ENCODE measurements at regions not wholly inside any gene's neighbourhood (a gene's known extent, or its start where the extent isn't known, plus 50 kb on each side); places are given as distances from the start of the nearest gene placed in this dataset.

DNA sequence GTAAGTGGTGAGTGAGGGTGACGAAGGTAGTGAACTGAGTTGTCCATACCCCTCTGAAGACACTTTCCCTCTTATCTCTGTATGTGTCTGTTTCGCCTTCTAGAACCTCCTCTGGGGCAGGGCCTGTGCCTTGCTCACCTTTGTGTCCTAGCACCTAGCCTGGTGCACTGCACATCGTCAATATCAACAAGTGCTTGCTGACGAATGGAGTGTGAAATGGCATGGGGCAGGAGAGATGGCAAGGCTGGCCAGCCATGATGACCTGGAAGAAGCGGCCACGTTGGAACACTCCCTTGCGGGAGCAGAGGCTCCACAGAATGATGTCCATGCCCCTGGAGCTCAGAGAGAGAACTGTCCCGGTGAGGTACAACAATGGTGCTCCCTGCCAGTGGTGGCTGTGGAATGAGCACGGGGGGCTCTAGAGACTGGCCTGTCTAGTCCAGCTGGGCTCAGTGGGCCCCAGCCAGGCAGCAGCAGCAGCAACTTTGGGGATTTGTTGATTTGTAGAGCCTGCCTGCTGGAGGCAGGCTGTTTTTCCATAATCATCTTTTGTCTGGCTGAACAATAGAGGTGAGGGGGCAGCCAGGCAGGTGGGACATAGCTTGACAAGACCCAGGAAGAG, 112.2 kb upstream of the PJA1 start:
- DNase-seq (ENCODE audit: low read depth), result no peak

DNA sequence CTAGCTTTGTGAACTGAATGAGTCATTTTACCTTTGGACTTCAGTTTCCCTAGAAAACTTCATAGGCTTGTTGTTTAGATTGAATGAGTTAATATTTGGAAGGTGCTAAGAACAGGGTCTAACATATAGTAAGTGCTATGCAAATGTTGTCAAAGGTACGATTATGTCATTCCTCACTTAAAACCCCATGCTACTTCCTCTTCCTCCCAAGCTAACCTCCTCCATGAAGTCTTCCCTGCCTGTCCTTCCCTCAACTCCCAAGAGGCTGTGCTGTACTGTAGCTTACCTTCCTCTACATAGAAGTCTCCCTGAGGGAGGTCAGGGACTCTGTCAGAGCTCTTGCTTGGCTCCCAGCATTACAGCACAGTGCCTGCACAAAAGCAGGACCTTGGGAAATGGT, 103.4 kb upstream of the PJA1 start:
- no peak for DNase-seq (ENCODE audit: low read depth)

DNA sequence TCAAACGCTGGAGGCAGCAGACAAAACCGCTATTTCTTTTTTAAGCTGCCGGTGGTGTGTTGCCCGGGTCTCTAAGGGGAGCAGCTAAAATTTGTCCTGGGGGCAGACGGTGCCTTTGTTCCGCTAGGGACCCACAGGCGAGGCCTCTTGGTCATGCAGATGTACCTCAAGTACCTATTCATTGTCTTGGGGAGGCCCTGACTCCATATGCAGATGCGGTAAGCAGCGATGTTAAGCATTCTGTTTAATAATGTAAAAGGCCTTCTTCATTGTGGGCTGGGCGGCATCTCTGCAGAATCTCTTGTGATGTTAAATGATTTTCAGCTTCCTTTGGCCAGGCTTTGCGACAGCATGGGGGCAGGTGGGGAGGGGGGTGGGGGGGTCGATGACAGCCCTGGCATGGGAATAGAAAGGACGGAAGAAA, 98.9 kb upstream of the PJA1 start:
- no peak for DNase-seq (ENCODE audit: low read depth)

DNA sequence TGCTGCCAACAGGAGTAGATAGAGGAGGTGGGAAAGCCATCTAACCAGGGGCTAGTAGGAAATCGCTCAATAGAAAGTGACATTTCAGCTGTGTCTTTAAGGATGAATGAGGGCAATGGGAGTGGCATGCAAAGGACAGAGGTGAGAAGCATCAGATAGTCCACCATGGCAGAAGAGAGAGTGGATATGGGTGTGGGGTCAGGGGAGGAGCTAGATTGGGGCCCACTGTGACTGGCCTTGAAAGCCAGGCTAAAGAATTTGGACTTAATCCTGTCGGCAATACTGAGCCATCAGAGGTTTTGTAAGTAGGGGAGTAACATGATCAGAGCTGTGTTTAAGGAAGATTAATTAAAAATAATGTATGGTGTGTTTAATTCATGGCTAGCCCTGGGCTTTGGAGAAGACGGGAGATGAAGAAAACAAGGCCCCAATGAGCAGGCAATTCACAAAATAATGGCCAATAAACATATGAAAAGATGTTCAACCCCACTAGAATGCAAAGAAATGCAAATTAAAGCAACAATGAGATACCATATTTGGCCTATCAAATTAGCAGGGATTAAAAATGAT, 98.1 kb upstream of the PJA1 start:
- no peak for DNase-seq (ENCODE audit: low read depth)

DNA sequence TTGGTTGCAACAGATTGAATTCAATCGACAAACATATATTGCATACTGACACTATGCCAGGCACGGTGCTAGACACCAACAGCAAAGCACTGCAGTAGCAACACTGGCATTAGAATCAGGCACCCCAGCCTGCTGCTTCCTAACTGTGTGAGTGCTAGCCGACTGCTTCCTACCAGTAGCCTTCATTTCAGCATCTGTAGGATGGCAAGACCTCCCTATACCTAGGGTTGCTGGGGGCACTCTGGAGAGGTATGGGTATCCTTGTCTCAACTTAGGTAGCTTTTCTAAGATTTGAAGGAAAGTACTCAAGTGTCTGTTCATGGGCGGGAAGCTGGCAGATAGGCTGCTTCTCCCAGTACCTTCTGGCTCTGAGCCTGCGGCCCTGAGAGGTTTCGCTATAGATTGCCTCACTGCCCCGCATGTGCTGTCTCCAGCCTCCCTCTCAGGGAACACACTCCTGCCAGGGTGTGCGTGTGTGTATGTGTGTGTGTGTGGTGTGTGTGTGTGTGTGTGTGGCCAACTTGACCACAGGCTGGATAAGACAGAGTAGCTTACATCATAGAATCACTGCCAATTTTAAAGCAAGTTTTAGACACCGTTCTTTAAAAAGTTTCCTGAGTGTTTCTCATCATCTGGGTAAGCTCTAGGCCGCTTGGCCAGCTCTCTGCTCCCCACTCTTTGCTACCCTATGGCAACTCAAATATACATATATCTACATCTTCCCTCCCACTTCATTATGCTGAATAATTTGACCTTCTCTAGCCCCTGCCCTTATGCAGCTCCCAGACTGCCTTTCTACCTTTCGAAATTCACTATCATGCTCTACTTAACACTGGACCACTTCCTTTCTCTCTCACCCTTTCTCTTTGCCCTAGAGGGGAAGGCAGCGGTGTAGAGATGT, 97.0 kb upstream of the PJA1 start:
- DNase-seq (ENCODE audit: low read depth), result no peak

DNA sequence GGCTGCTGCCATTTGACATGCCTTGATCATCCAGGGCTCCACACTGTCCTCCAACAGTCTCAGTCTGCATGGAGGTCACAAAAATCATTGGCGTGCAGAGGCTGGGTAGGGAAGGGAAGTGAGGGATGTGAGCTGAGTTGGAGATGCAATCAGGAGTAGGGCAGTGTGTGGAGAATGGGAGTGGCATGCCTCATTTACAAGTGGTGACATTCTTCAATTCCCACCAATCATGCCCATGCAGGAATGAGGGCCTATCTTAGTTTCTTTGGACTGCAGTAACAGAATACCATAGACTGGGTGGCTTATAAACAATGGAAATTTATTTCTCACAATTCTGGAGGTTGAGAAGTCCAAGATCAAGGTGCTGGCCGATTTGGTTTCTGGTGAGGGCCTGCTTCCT, 94.9 kb upstream of the PJA1 start:
- no peak for DNase-seq (ENCODE audit: low read depth)

DNA sequence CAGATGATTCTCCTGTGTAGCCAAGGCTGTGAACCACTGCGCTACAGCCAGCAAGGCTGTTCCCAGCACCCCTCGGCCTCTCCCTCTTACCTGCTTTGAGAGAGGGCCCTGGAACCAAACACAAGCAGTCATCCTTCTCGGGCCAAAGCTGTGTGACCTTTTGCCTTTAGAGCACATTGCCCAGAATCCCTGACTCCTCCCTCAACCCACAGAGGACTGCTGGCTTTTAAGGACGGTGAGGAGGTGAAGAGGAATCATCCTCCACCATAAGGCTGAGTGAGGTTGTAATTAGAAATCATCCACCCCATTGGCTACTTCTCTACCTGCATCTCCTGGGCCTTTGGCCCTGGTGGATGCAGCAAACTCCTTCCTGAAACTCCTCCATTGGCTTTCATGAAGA, 93.6 kb upstream of the PJA1 start:
- no peak for DNase-seq (ENCODE audit: low read depth)

DNA sequence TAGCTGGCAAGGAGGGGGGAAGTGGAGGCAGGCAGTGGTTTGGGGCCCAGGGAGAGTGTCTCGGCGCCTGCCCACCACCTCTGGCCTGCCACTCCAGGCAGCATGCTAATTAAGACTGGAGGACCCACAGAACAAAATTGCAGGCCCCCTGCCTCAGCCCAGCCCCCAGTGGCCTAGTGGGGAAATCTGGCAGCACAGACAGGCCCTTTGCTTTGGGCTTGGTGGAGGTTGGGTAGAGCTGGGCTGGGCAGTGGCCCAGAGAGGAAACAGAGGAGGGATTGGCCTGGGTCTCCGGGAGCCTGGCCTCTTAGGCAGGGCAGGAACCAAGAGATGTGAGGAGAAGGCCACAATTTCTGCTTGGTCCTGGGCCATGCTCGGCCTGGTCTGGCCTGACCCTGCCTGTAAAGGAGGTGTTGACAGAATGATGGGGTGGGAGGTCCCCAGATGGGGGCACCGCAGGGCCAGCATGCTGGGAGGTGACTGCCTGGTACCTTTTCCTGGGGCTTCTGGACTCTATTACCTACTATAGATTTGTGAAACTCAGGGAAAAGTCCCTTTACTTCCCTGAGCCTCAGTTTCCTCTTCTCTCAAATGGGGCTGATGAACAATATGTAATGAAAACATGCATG, 92.4 kb upstream of the PJA1 start:
- no peak for DNase-seq (ENCODE audit: low read depth)

DNA sequence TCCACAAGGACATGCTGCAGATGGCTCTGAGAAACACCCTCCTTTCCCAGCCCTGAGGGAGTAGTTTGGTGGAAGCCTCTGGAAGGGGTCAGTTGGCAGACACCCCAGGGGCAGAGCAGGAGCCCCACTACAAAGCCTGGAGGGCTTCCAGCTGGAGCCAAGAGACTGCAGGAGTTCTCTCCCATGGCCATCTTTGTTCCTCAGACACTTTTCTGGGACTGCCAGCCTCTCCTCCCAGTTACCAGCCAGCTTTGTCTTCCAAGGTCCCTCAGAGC, 91.0 kb upstream of the PJA1 start:
- no peak for DNase-seq (ENCODE audit: low read depth)

DNA sequence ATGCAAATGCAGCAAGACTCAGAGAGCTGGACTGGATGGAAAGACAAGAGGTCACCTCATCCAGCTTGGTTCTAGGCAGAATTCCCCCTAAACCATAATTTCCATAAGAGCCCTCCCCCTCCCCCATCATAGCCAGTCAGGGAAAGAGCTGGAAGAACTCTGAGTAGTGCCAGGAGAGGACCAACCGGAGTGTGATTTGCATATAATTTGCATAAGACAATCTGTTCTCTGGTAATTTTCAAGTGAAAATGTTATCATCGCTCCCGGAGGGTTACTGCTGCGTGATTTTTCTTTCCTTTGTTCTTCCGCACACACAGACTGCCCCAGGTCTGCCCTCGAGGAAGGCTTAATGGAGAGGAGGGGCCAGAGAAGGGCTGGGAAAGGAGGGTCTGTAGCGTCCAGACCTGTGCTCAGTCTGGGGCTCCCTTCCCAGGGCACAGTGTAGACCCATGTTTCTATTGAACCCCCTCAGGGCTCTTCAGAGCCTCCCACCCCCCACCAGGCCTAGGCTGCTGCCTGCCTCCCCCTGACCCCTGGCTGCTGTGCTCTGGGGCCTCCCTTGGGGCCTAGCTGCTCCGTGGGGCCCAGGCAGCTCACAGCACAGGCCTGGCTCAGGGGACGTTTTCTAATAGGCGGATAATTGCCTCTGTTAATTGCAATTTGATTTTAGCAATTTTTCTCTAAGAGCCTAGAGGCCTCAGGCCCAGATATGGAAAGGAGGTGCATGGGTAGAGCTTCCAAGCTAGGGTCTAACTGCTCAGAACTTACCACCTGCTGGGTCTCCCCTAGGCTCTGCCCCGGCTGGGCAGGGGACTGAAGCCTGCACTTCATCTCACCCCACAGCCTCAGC, 90.4 kb upstream of the PJA1 start:
- no peak for DNase-seq (ENCODE audit: low read depth)

DNA sequence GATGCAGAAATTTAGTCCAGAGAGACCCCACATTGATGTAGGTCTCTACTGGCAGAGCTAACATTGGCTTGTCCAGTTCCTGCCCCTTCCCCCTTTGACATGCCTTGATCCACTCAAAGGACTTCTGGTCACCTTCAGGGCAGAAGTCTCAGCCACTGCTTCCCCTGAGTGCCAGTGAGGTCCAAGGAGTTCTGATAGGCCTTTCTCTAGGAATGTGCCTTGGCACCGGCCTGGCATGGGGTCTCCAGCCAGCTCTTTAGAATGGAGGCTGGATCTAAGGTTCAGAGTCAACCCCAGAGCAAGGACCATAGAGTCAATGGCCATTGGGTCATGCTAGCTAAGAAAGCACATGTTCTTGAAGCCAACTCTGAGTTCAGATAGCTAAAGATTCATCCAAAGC, 88.6 kb upstream of the PJA1 start:
- DNase-seq (ENCODE audit: low read depth), result no peak

DNA sequence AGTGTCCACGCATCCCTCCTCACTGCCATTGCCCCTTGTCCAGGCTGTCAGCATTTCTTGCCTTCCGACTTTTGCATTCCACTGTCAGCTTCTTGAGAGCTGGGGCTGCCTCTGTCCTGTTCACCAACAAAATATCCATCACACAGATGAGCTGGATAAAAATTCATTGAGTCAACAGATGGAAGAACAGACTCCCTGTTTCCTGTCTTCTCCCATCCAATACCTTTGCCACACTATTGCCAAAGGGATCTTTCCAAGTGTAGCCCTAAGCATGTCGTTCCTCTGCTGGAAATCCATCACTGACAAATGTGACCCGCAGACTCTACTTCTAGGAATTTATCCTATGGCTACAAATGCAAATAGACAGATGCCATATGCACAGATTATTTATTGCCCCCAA, 78.0 kb upstream of the PJA1 start:
- no peak for DNase-seq (ENCODE audit: low read depth)

DNA sequence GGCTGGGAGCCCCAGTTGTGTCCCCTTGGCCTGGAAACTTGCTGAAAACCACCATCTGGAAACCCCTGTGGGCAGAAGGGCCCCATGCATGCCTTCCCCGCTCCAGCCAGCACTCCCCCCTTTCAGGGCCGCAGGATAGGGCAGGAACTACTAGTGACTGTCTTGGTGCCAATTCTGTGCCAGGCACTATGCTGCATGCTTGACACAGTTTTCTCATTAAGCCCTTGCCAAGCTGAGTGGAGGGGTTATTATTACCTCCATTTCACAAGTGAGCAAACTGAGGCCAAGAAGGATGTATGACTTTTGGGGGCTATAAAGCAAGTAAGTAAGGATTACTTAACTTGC, 73.6 kb upstream of the PJA1 start:
- no peak for DNase-seq (ENCODE audit: low read depth)

DNA sequence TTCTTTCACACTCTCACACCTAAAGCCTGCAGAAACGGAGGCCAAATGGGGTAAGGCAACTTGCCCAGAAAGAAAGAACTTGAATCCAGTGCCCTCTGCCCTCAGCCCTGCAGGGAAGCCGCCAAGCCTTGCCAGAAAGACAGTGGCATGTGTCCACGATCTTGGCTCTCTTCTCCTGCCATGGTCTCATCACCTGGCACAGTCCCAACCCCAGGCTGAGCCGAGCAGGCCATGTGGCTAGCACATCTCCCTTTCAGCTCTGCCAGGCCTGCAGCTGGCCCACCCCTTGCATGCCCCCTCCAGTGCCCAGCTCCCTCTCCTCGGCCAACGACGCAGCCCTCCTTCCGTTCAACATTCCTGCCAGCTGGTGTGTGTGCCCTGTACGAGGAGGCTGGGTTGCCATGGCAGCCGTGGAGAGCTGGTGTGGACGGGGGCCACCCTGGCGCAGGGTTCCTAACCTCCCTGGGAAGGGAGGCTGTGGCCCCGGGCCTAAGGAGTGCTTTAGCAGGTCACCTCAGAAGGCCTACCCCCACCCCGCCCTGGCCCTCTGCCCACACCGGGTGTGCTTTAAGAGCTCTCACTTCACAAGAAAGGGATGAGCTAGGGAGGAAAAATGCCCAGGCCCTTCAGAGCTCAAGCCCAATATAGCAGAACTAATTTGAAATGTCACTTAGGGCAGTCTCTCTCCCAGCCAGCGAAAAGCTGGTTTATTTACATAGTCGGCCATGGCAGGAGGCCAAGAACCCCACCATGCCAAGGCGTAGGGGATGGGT, 73.0 kb upstream of the PJA1 start:
- no peak for DNase-seq (ENCODE audit: low read depth)

DNA sequence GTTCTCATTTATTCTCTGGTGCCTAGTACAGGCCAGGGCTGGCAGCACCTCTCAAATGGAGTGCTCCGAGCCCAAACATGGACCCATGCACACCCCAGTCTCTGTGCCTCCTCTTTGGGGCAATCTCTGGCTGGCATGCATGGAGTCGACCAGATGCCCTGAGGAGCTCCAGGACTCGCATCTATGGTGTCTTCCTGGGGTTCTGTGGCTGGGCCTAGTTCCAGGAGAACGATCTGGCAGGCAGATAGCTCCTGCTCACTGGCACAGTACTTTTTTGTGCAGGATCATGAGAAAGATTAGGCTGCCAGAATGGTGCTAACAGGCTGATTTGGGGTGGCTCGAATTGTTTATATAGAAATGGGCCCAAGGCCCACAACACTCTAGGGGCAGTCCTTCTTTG, 72.0 kb upstream of the PJA1 start:
- DNase-seq (ENCODE audit: low read depth), result no peak

DNA sequence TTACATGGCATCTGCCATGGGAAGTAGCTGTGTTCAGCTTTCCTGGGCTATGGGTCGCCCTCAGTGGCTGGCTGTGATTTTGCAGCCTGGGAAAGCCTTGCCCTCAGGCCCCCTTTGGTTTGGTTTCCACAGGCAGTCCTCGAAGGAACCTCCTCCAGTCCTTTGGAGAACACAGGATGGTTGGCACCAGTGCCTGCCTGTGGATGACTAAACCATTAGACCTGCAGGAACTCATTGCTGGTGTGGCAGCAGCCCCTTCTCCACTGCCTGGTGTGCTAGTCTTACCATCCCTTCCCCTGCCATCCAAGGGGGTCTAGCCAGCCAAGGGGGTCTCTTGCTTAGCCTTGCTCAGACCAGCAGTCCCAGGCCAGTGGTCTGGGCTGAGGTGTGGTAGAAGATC, 71.4 kb upstream of the PJA1 start:
- DNase-seq (ENCODE audit: low read depth), result no peak

DNA sequence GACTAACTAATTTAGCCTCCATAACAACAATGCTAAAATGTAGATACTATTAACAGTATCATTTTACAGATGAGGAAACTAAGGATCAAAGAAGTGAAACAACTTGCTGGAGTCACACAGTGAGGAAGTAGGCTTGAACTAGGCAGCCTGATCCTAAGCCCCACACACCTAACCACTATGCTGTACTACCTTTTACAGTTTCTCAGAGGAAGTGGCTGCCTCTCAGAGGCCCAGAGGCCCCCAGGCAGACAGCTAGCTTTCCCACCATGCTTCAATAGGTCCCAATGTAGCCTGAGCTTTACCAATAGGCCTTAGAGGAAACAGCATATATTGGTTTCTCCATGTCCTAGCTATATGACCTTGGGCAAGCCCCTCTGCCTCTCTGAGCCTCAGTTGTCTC, 69.4 kb upstream of the PJA1 start:
- no peak for DNase-seq (ENCODE audit: low read depth)

DNA sequence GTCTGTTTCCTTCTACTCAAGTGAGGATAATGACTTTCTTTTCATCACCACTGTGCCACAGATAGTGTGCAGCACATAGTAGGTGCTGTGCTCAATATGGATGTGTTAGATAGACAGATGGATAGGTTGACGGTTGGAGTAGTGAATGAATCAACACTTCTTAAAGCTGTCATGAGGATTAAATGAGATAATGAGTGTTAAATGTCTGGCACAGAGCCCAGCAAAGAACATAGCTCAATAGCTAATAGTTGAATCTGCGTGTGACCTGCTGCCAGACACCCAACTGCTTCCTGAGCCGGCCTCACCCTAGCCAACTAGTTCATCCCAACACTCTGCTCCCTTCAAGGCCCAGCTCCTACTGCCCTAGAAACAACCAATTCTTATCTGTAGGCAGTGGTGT, 67.7 kb upstream of the PJA1 start:
- DNase-seq (ENCODE audit: low read depth), result no peak

DNA sequence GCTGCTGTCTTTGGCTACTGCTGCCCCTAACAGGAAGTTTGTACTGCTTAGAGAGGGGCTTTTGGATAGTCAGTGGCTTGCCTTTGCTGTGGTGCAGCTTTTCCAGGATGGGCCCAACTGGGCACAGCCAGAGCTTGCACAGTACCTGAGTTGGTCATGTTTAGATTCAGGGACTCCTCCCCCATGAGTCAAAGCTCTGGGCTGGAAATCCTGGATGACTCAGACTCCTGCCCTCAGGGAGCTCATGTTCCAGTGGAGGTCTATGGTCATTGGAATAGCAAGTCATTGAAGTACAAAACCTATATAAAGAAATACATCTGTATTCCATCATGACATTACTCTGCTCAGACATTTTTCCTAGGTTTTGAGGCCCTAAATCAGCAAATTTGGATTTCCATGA, 66.7 kb upstream of the PJA1 start:
- DNase-seq (ENCODE audit: low read depth), result no peak

DNA sequence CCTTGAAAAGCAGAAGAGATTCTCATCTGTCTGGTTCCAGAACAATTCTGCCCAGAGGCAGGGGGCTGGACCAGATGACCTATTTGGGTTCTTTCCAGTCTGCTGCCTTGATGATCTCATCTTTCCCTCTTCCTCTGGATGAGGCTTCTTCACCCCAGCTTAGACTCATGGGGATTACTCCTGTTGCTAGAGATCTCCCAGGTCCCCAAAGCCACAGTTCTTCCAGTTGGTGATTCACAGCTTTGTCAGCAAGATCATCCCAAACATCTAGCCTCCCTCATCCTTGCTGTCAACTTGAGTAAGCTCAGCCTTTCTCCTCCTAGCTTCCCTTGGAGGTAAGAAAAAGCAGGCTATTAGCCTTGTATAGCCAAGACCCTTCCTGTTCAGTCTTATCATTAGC, 64.2 kb upstream of the PJA1 start:
- no peak for DNase-seq (ENCODE audit: low read depth)

DNA sequence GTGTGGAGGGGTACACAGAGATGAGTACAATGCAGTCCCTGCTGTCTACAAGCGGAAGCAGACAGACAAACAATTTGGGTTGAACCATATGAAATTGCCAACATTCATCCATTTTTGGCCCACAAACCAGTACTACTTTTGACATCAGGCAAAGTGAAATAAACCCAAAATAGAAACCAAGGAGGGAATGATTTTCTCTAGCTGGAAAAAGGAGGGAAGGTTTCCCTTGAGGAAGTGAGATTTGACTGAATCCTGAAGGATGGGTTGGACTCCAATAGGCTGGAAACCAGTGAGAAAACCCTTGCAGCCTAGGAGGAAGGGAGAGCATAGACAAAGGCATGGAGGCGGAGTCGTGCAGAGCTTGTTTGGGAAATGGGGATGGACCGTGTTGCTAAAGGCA, 63.5 kb upstream of the PJA1 start:
- DNase-seq (ENCODE audit: low read depth), result no peak
